HEK293 (cell line): ENCODE measurements at regions not wholly inside any gene's neighbourhood (a gene's known extent, or its start where the extent isn't known, plus 50 kb on each side); places are given as distances from the start of the nearest gene placed in this dataset.

ENCODE experiments used
- CTCF ChIA-PET: fragments of 350-600 bp; formaldehyde crosslinking; extraction: SDS; loops from one replicate; lab custom pipeline; 2021; ENCODE audit warnings: antibody characterized with exemption; lab: Yijun Ruan, JAX
- POLR2A ChIA-PET: fragments of 300-600 bp; formaldehyde crosslinking; extraction: SDS; loops from one replicate; lab custom pipeline; 2020; ENCODE audit warnings: antibody characterized with exemption, inconsistent platforms; lab: Yijun Ruan, JAX
- H3K27ac ChIP-seq: fragments of 200-500 bp; sonication (Bioruptor generic); 2 replicates; pipeline ENCODE4 v1.5.1; 2014; ENCODE audit warnings: low read depth, low read length, control low read depth, inconsistent platforms; ENCODE audit errors: extremely low read depth
- H3K36me3 ChIP-seq, 2 experiments: fragments of 200-500 bp in 1 of 2; sonication (Bioruptor generic) in 1 of 2; 1 replicate in 1 of 2; 2 replicates in 1 of 2; pipeline ENCODE4 v1.5.1; 2014 to 2017; ENCODE audit warnings: inconsistent platforms in 2 of 2, low read length in 2 of 2; ENCODE audit not compliant: control insufficient read depth in 2 of 2, insufficient read depth in 1 of 2
- H3K4me1 ChIP-seq: fragments of 200-500 bp; sonication (Bioruptor generic); 2 replicates; pipeline ENCODE4 v1.5.1; 2014; ENCODE audit warnings: mild to moderate bottlenecking, low read length, inconsistent platforms; ENCODE audit not compliant: control insufficient read depth, insufficient read depth
- H3K4me3 ChIP-seq: 2 replicates; pipeline ENCODE4 v1.5.1; 2011; ENCODE audit warnings: low read depth, mild to moderate bottlenecking, control low read depth, low read length, moderate library complexity
- H3K9me3 ChIP-seq: fragments of 200-500 bp; sonication (Bioruptor generic); 2 replicates; pipeline ENCODE4 v1.5.1; 2014; ENCODE audit warnings: low read depth, low read length, inconsistent platforms; ENCODE audit not compliant: control insufficient read depth, insufficient read depth
- BCL6B ChIP-seq: fragments of 450-650 bp; formaldehyde crosslinking; IDR thresholded peaks from 2 replicates; pipeline ENCODE4 v1.5.1; 2017; ENCODE audit warnings: missing biosample characterization, missing genetic modification characterization
- KLF7 ChIP-seq: fragments of 450-650 bp; formaldehyde crosslinking; IDR thresholded peaks from 2 replicates; pipeline ENCODE4 v1.5.1; 2016; ENCODE audit warnings: missing biosample characterization, missing genetic modification characterization, borderline replicate concordance
- PRDM1 ChIP-seq: fragments of 450-650 bp; formaldehyde crosslinking; IDR thresholded peaks from 2 replicates; pipeline ENCODE4; 2016; ENCODE audit warnings: missing biosample characterization, missing genetic modification characterization
- SCRT1 ChIP-seq: fragments of 450-650 bp; formaldehyde crosslinking; IDR thresholded peaks from 2 replicates; pipeline ENCODE4 v1.5.1; 2016; ENCODE audit warnings: missing biosample characterization, missing genetic modification characterization, borderline replicate concordance
- SP3 ChIP-seq: fragments of 450-650 bp; formaldehyde crosslinking; IDR thresholded peaks from 2 replicates; pipeline ENCODE4 v1.5.1; 2016; ENCODE audit warnings: missing biosample characterization, missing genetic modification characterization
- YY1 ChIP-seq: fragments of 450-650 bp; formaldehyde crosslinking; IDR thresholded peaks from 2 replicates; pipeline ENCODE4 v1.5.1; 2018; ENCODE audit warnings: missing biosample characterization, missing genetic modification characterization
- ZFHX2 ChIP-seq: fragments of 450-650 bp; formaldehyde crosslinking; conservative IDR thresholded peaks from 2 replicates; pipeline ENCODE4 v1.5.1; 2016; ENCODE audit warnings: missing biosample characterization, missing genetic modification characterization
- ZFP3 ChIP-seq: fragments of 450-650 bp; formaldehyde crosslinking; IDR thresholded peaks from 2 replicates; pipeline ENCODE4 v1.5.1; 2016; ENCODE audit warnings: low read depth, missing biosample characterization, missing genetic modification characterization
- ZNF114 ChIP-seq: fragments of 450-650 bp; formaldehyde crosslinking; IDR thresholded peaks from 2 replicates; pipeline ENCODE4 v1.5.0; 2017; ENCODE audit warnings: missing biosample characterization, missing genetic modification characterization
- ZNF132 ChIP-seq: fragments of 450-650 bp; formaldehyde crosslinking; IDR thresholded peaks from 2 replicates; pipeline ENCODE4 v1.5.1; 2017; ENCODE audit warnings: missing biosample characterization, missing genetic modification characterization, borderline replicate concordance
- ZNF148 ChIP-seq: fragments of 450-650 bp; formaldehyde crosslinking; IDR thresholded peaks from 2 replicates; pipeline ENCODE4 v1.5.0; 2017; ENCODE audit warnings: missing biosample characterization, missing genetic modification characterization, borderline replicate concordance
- ZNF266 ChIP-seq: fragments of 450-650 bp; formaldehyde crosslinking; IDR thresholded peaks from 2 replicates; pipeline ENCODE4 v1.5.1; 2016; ENCODE audit warnings: missing biosample characterization, missing genetic modification characterization, low read depth
- ZNF274 ChIP-seq, 2 experiments: fragments of 200-500 bp in 1 of 2; fragments of 450-650 bp in 1 of 2; sonication (Bioruptor generic) in 1 of 2; formaldehyde crosslinking in 1 of 2; IDR thresholded peaks; 2 replicates each; pipeline versions ENCODE4 v1.5.1 to v1.6.1; 2014 to 2016; ENCODE audit warnings: borderline replicate concordance in 1 of 2, inconsistent platforms in 1 of 2, low read length in 1 of 2, missing biosample characterization in 1 of 2, missing genetic modification characterization in 1 of 2
- ZNF280C ChIP-seq: fragments of 450-650 bp; formaldehyde crosslinking; IDR thresholded peaks from 2 replicates; pipeline ENCODE4 v1.5.1; 2016; ENCODE audit warnings: missing biosample characterization, missing genetic modification characterization
- ZNF311 ChIP-seq: fragments of 450-650 bp; formaldehyde crosslinking; IDR thresholded peaks from 2 replicates; pipeline ENCODE4 v1.5.1; 2017; ENCODE audit warnings: missing biosample characterization, missing genetic modification characterization, borderline replicate concordance
- ZNF423 ChIP-seq: fragments of 450-650 bp; formaldehyde crosslinking; IDR thresholded peaks from 2 replicates; pipeline ENCODE4 v1.5.1; 2016; ENCODE audit warnings: missing biosample characterization, missing genetic modification characterization
- ZNF433 ChIP-seq: fragments of 450-650 bp; formaldehyde crosslinking; IDR thresholded peaks from 2 replicates; pipeline ENCODE4 v1.5.1; 2016; ENCODE audit warnings: missing biosample characterization, missing genetic modification characterization, low read depth
- ZNF513 ChIP-seq: fragments of 450-650 bp; IDR thresholded peaks from 2 replicates; pipeline ENCODE4 v1.5.1; 2018; ENCODE audit warnings: missing biosample characterization, missing genetic modification characterization
- ZNF639 ChIP-seq: fragments of 450-650 bp; formaldehyde crosslinking; IDR thresholded peaks from 2 replicates; pipeline ENCODE4 v1.5.1; 2016; ENCODE audit warnings: missing biosample characterization, missing genetic modification characterization
- ZNF654 ChIP-seq: fragments of 450-650 bp; formaldehyde crosslinking; IDR thresholded peaks from 2 replicates; pipeline ENCODE4 v1.5.1; 2016; ENCODE audit warnings: low read depth, missing biosample characterization, missing genetic modification characterization
- ZNF660 ChIP-seq: fragments of 450-650 bp; IDR thresholded peaks from 2 replicates; pipeline ENCODE4 v1.5.1; 2018; ENCODE audit warnings: missing biosample characterization, mild to moderate bottlenecking, missing genetic modification characterization
- ZNF704 ChIP-seq: fragments of 450-650 bp; formaldehyde crosslinking; IDR thresholded peaks from 2 replicates; pipeline ENCODE4 v1.5.1; 2016; ENCODE audit warnings: missing biosample characterization, missing genetic modification characterization
- ZNF76 ChIP-seq: fragments of 450-650 bp; formaldehyde crosslinking; IDR thresholded peaks from 2 replicates; pipeline ENCODE4; 2016; ENCODE audit warnings: low read depth, missing biosample characterization, missing genetic modification characterization, borderline replicate concordance
- ZNF792 ChIP-seq: fragments of 450-650 bp; formaldehyde crosslinking; IDR thresholded peaks from 2 replicates; pipeline ENCODE4 v1.5.1; 2016; ENCODE audit warnings: missing biosample characterization, missing genetic modification characterization
- ZNF843 ChIP-seq: fragments of 450-650 bp; formaldehyde crosslinking; IDR thresholded peaks from 2 replicates; pipeline ENCODE4 v1.5.1; 2016; ENCODE audit warnings: missing biosample characterization, missing genetic modification characterization
- ZSCAN23 ChIP-seq: fragments of 450-650 bp; formaldehyde crosslinking; IDR thresholded peaks from 2 replicates; pipeline ENCODE4 v1.5.1; 2016; ENCODE audit warnings: missing biosample characterization, missing genetic modification characterization

- no peak overlapping the region for H3K4me3 ChIP-seq
- POLR2A ChIA-PET = no interaction called here
- no peak overlapping the region for H3K27ac ChIP-seq
- peaks cover 8% of the 10 kb centered on the region for H3K4me1 ChIP-seq
- H3K36me3 ChIP-seq = no peaks in the 10 kb centered on the region
- CTCF ChIA-PET = no interaction called here
- H3K9me3 ChIP-seq = no peaks in the 10 kb centered on the region
- TF ChIP-seq ZNF274 (IDR thresholded peaks at IDR 0.05; ENCODE audit: low read length) (no peak), ZNF274 (tag by site-specific recombination; IDR thresholded peaks at IDR 0.05; ENCODE audit: borderline replicate concordance) (no peak), ZNF704 (no peak), SP3 (tag by site-specific recombination) (no peak), BCL6B (tag by site-specific recombination) (no peak), ZNF132 (tag by site-specific recombination) (no peak), ZFP3 (tag by site-specific recombination) (no peak), ZNF423 (tag by site-specific recombination) (no peak), ZNF792 (tag by site-specific recombination) (no peak), PRDM1 (tag by site-specific recombination) (no peak), ZNF311 (tag by site-specific recombination) (no peak), KLF7 (no peak), SCRT1 (tag by site-specific recombination) (no peak), ZNF654 (no peak), YY1 (no peak), ZSCAN23 (tag by site-specific recombination) (no peak), ZNF513 (tag by site-specific recombination) (no peak), ZNF280C (tag by site-specific recombination) (no peak), ZNF114 (tag by site-specific recombination) (no peak), ZNF76 (tag by site-specific recombination) (no peak), ZNF660 (tag by site-specific recombination) (no peak)
Measured at GRCh38 chr11:92304271-92304670, 79.7 kb downstream of the FAT3 start.

GRCh38 chr11:92306966-92307510, 82.4 kb downstream of the FAT3 start:
- Histone ChIP-seq H3K4me1 (peaks cover 15% of the 10 kb centered on the region), H3K9me3 (no peaks in the 10 kb centered on the region), H3K4me3 (no peak overlapping the region), H3K27ac (no peak overlapping the region), H3K36me3 (no peaks in the 10 kb centered on the region)
- CTCF ChIA-PET = interaction anchor here (0.8 kb wide), 1 partner anchor 85 kb away, joined by 3 read pairs; no protein-coding TSS in a partner anchor
- POLR2A ChIA-PET = no interaction called here
- no peak for TF ChIP-seq ZNF266 (tag by site-specific recombination)
- TF ChIP-seq ZFHX2 (tag by site-specific recombination) = no peak
- TF ChIP-seq ZNF639 (tag by site-specific recombination) = no peak
- no peak for TF ChIP-seq ZNF843 (tag by site-specific recombination)
- TF ChIP-seq ZNF76 (tag by site-specific recombination) = no peak
- TF ChIP-seq ZNF148 = no peak
- TF ChIP-seq ZNF433 (tag by site-specific recombination) = no peak
